ENCODE measurements at regions not wholly inside any gene's neighbourhood (a gene's known extent, or its start where the extent isn't known, plus 50 kb on each side); places are given as distances from the start of the nearest gene placed in this dataset.

DNA sequence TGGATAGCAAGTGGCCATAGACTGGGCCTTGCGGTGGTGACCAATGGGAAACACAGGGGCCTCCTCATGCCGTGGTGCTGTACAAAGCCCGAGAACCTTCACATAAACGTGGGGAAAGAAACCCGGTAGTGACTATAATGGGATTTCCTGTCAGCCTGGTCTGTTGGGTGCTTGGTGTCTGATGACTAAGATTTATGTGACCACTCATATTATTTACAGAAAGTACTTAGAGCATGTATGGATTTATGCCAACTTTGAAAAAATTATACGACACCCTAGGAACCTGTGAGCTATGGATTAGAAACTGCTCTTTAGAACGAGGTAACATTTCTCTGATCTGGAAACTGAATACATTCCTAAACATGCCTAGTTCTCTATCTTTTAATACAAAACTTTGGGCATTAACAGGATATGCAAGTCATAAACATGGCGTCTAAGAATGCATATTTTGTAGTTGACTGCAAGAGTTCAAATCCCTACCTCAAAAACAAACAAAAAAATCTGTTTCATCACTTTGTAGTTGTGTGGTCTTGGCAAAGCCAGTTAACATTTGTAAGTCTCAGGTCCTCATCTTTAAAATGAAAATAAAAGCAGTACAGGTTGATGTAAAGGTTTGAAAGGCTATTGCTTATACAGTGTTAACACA, 85.4 kb downstream of the TMEM167A start:
- H3K27me3 Mint-ChIP-seq: no peaks in the 10 kb centered on the region
- H3K4me3 Mint-ChIP-seq: no peak overlapping the region
- H3K36me3 Mint-ChIP-seq (ENCODE audit: low read depth): no peaks in the 10 kb centered on the region
- intact Hi-C loops (cut with micrococcal nuclease): no loop called here
- ChIA-PET POLR2A (no interaction called here), CTCF (no interaction called here)
- DNase-seq: no peak
- no peaks in the 10 kb centered on the region for H3K4me1 Mint-ChIP-seq (ENCODE audit: low read depth)
- no peak overlapping the region for H3K27ac Mint-ChIP-seq
- TF ChIP-seq, protein P1, sequence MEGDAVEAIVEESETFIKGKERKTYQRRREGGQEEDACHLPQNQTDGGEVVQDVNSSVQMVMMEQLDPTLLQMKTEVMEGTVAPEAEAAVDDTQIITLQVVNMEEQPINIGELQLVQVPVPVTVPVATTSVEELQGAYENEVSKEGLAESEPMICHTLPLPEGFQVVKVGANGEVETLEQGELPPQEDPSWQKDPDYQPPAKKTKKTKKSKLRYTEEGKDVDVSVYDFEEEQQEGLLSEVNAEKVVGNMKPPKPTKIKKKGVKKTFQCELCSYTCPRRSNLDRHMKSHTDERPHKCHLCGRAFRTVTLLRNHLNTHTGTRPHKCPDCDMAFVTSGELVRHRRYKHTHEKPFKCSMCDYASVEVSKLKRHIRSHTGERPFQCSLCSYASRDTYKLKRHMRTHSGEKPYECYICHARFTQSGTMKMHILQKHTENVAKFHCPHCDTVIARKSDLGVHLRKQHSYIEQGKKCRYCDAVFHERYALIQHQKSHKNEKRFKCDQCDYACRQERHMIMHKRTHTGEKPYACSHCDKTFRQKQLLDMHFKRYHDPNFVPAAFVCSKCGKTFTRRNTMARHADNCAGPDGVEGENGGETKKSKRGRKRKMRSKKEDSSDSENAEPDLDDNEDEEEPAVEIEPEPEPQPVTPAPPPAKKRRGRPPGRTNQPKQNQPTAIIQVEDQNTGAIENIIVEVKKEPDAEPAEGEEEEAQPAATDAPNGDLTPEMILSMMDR (IDR thresholded peaks at IDR 0.05): no peak
- ATAC-seq: no peak
- no peaks in the 10 kb centered on the region for H3K9me3 Mint-ChIP-seq

DNA sequence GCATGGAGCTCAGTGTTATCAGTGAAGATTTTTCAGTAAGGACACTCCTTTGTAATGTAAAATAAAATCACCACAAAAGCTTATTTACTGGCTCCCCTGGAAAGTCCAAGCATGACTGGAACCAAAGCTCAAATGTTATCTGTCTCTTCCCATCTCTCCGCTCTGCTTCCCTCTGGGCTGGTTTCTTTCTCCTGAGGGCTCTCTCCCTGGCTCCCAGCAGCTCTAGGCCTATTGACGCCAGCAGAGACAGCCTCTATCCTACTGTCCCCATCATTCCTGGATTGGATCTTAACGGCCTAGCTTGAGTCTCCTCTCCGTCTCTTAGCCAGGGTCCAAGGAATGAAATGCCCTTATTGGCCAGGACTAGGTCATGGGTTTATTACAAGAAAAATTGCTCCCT, 86.1 kb downstream of the TMEM167A start:
- Mint-ChIP-seq H3K4me3 (no peak overlapping the region), H3K9me3 (no peaks in the 10 kb centered on the region), H3K4me1 (ENCODE audit: low read depth) (no peaks in the 10 kb centered on the region)

DNA sequence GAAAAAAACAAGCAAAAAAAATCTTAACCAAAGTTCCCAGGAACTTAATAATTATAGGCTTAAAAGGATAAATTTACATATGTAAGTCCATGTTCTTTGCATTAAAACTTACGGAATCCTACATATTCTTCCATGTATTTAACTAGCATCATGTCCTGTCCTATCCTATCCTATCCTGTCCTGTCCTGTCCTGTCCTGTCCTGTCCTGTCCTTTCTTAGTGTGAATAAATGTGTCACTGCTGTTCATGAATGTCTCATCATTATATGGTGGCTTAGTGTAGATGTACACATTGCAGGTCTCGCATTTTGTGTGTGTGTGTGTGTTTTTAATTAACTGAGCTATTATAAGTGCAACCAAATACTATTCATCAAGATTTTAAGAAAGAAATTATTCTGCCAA, 90.0 kb downstream of the TMEM167A start:
- H3K27ac Mint-ChIP-seq: no peak overlapping the region
- ChIA-PET CTCF (no interaction called here), POLR2A (no interaction called here)
- H3K36me3 Mint-ChIP-seq (ENCODE audit: low read depth): no peaks in the 10 kb centered on the region
- H3K4me1 Mint-ChIP-seq (ENCODE audit: low read depth): peaks cover 1% of the 10 kb centered on the region
- H3K27me3 Mint-ChIP-seq: no peaks in the 10 kb centered on the region
- H3K9me3 Mint-ChIP-seq: no peaks in the 10 kb centered on the region
- no peak for ATAC-seq
- no peak overlapping the region for H3K4me3 Mint-ChIP-seq
- TF ChIP-seq, protein P1 (IDR thresholded peaks at IDR 0.05): no peak
- intact Hi-C loops (cut with micrococcal nuclease): no loop called here
- DNase-seq: no peak

More for the DNA sequence above, 86.1 kb downstream of the TMEM167A start:
- POLR2A ChIA-PET: no interaction called here
- DNase-seq (no peak), ATAC-seq (no peak)
- H3K36me3 Mint-ChIP-seq (ENCODE audit: low read depth): no peaks in the 10 kb centered on the region
- TF ChIP-seq, protein P1 (IDR thresholded peaks at IDR 0.05): no peak
- CTCF ChIA-PET: no interaction called here
- intact Hi-C loops (cut with micrococcal nuclease): no loop called here
- no peak overlapping the region for H3K27ac Mint-ChIP-seq
- no peaks in the 10 kb centered on the region for H3K27me3 Mint-ChIP-seq

DNA sequence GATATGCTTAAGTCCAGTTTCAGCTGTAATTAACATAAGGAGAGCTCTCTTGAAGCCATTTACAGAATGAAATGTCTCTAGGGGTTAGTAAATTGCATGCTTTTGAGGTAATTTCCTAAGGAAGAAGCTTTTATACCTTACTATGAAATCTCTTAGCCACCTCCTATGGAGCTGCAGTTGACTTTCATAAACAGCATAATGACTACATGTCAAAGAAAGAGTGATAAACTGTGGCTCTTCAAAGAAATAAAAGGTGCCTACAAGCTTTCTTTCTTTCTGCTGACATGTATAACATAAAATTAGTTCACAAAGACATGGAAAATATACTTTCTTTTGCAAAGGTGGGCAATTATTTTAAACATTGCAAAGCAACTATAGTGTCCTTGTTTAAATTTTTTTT, 90.8 kb downstream of the TMEM167A start:
- CTCF ChIA-PET: no interaction called here
- intact Hi-C loops (cut with micrococcal nuclease): no loop called here
- no peak for ATAC-seq
- Mint-ChIP-seq H3K4me1 (ENCODE audit: low read depth) (peaks cover 1% of the 10 kb centered on the region), H3K27me3 (no peaks in the 10 kb centered on the region), H3K27ac (no peak overlapping the region), H3K36me3 (ENCODE audit: low read depth) (no peaks in the 10 kb centered on the region), H3K4me3 (no peak overlapping the region), H3K9me3 (no peaks in the 10 kb centered on the region)
- POLR2A ChIA-PET: no interaction called here
- DNase-seq: no peak
- TF ChIP-seq, protein P1 (IDR thresholded peaks at IDR 0.05): no peak

DNA sequence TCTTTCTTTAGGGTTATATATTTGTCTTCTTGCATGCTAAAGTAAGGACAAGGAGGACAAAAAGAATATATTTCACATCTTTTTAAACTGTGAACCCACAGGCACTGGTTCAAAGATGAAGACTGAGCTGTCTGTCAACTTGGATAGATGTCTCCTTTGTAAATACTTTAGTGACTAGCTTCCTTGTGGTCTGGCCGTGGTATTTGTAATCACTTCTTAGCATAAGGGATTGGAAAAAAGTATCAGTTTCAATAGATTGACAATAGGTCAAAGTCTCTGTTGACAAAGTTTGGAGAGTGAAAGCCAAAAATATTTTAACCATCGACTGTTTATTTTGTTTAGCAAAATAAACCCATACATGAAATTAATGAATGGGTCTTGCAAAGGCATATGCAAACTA, 91.4 kb downstream of the TMEM167A start:
- H3K36me3 Mint-ChIP-seq (ENCODE audit: low read depth): no peaks in the 10 kb centered on the region
- H3K4me1 Mint-ChIP-seq (ENCODE audit: low read depth): peaks cover 1% of the 10 kb centered on the region
- no peak for ATAC-seq
- DNase-seq: no peak
- POLR2A ChIA-PET: no interaction called here
- CTCF ChIA-PET: no interaction called here
- H3K9me3 Mint-ChIP-seq: no peaks in the 10 kb centered on the region
- TF ChIP-seq, protein P1 (IDR thresholded peaks at IDR 0.05): no peak
- intact Hi-C loops (cut with micrococcal nuclease): no loop called here
- no peaks in the 10 kb centered on the region for H3K27me3 Mint-ChIP-seq
- H3K27ac Mint-ChIP-seq: no peak overlapping the region
- no peak overlapping the region for H3K4me3 Mint-ChIP-seq
